ENCODE measurements at regions not wholly inside any gene's neighbourhood (a gene's known extent, or its start where the extent isn't known, plus 50 kb on each side); places are given as distances from the start of the nearest gene placed in this dataset.

GRCh38 chr2:13806539-13806938 is 826.0 kb upstream of the LRATD1 start:
- no peak overlapping the region for H3K27ac ChIP-seq
- TF ChIP-seq ZFX (IDR thresholded peaks at IDR 0.05) (no peak), CTCF (conservative IDR thresholded peaks at IDR 0.05) (no peak)

- no peak overlapping the region for H3K27ac ChIP-seq
- TF ChIP-seq CTCF (conservative IDR thresholded peaks at IDR 0.05) (no peak), ZFX (IDR thresholded peaks at IDR 0.05) (no peak)
These were observed 819.3 kb upstream of the LRATD1 start for GRCh38 chr2:13813236-13813635.

- H3K27ac ChIP-seq = no peak overlapping the region
- TF ChIP-seq CTCF (conservative IDR thresholded peaks at IDR 0.05) = no peak
- no peak for TF ChIP-seq ZFX (IDR thresholded peaks at IDR 0.05)
These were observed 814.5 kb upstream of the LRATD1 start for GRCh38 chr2:13818002-13818401.

- H3K27ac ChIP-seq = no peak overlapping the region
These were observed 812.6 kb upstream of the LRATD1 start for GRCh38 chr2:13819896-13820295.

GRCh38 chr2:13821255-13821880 is 811.1 kb upstream of the LRATD1 start:
- no peak overlapping the region for H3K27ac ChIP-seq
- TF ChIP-seq CTCF (conservative IDR thresholded peaks at IDR 0.05) = no peak
- TF ChIP-seq ZFX (IDR thresholded peaks at IDR 0.05) = no peak

More at GRCh38 chr2:13819896-13820295, 812.6 kb upstream of the LRATD1 start:
- TF ChIP-seq CTCF (conservative IDR thresholded peaks at IDR 0.05) (no peak), ZFX (IDR thresholded peaks at IDR 0.05) (no peak)

GRCh38 chr2:13822365-13822764 is 810.2 kb upstream of the LRATD1 start:
- TF ChIP-seq CTCF (conservative IDR thresholded peaks at IDR 0.05) = no peak
- TF ChIP-seq ZFX (IDR thresholded peaks at IDR 0.05) = no peak
- H3K27ac ChIP-seq = no peak overlapping the region

- H3K27ac ChIP-seq = no peak overlapping the region
- TF ChIP-seq CTCF (conservative IDR thresholded peaks at IDR 0.05) = no peak
- no peak for TF ChIP-seq ZFX (IDR thresholded peaks at IDR 0.05)
These were observed 806.1 kb upstream of the LRATD1 start for GRCh38 chr2:13826314-13826853.

All from C4-2B (cell line).